ENCODE measurements at regions not wholly inside any gene's neighbourhood (a gene's known extent, or its start where the extent isn't known, plus 50 kb on each side); places are given as distances from the start of the nearest gene placed in this dataset.

- no peak for DNase-seq
These were observed 129.6 kb downstream of the DKK1 start for GRCh38 chr10:52443419-52444388.

- DNase-seq, result no peak
These were observed 132.3 kb downstream of the DKK1 start for GRCh38 chr10:52446391-52446790.

DNA sequence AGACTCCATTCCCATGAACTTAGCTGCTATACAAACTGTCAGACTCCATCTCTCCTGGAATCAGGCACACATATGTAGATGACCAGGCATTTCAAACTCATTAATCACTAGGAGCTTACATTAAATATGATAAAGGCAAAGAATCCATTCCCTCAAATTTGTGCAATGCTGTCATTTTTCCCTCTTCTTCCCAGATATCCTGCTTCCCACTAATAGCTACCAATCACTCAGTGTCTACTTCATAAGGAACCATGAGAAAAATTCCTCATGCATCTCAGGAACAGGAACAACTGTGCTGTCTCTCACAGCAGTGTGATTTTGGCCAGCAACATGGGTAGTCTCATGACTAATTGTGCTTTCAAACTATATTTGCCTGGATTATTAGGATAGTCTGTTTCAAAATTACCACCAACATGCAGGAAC, 133.9 kb downstream of the DKK1 start:
- no peak for DNase-seq

DNA sequence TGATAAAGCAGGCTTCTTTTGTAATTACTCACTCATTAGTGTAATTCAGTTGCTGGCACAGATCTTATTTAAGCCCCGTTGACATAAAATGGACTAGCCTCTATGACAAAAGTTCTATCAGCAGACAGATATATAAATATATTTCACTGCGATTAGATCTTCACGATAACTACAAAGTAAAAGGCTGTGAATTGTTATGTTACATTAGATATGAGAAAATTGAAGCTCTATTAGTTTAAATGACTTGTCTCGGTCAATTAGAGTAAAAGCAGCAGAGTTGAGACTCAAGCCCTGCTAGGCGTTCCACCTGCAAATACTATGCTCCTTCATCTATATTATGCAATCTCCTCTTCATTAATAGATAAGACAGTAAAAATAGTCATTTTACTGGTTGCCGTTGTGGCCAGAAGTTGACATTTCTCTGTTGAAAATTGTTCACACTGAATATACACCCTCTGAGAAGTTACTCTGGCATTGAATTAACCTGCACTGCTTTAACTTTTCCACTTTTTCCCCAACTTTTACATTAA, 136.7 kb downstream of the DKK1 start:
- no peak for DNase-seq

- DNase-seq, result no peak
These were observed 137.7 kb downstream of the DKK1 start for GRCh38 chr10:52451817-52452216.

DNA sequence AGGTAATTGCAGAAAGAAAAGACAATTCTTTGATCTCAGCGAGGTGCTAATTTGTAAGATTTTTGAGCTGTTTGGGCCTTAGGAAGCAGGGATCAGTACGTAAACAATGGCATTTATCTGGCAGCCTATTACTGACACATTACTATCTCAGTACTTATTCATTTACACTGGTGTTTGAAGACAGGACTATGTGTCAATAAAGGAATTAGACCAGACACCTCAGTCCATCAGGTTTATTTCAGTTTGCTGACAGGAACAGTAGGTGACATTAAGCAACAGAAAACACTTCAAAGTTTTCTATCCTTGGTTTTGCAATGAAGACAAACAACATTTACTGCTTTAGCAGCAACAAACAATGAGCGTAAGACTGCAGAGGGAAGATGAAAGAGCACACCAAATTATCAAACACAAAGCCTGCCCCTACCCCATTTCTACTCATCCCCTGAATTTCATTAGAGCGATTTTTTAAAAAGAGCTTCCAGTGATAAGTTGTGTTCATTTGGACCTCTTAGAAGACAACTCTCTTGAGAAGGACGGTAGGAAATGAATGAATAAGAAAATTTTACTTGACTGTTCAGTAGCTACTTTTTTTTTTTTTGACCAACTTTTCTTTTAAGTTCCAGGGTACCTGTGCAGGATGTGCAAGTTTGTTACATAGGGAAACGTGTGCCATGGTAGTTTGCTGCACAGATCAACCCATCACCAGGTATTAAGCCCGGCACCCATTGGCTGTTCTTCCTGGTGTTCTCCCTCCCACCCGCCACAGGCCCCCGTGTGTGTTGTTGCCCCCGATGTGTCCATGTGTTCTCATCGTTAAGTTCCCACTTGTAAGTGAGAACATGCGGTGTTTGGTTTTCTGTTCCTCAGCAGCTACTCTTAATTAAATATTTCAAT, 138.8 kb downstream of the DKK1 start:
- no peak for DNase-seq

GRCh38 chr10:52453501-52453900, 139.4 kb downstream of the DKK1 start:
- no peak for DNase-seq

GRCh38 chr10:52454491-52454890, 140.4 kb downstream of the DKK1 start:
- DNase-seq, result no peak

- DNase-seq, result no peak
These were observed 141.0 kb downstream of the DKK1 start for GRCh38 chr10:52455098-52455497.

DNA sequence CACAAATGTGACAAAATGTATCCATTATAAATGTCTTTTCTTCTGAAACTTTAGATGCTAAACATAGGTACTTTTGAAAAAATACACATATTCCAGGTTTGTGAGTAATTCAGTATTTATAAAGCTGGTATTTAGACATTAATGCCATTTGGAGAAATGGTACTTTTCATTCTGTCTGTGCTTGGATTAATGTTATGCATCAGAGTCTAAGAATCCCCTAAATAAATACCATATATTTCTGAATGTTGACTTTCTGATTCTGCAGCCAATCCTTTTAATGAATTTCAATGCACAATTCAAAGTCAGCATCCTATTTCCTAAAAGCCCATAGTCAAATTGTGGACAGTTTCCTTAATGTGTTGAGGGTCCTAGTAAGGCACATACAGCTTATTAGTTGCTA, 145.0 kb downstream of the DKK1 start:
- DNase-seq, result no peak

GRCh38 chr10:52463826-52464225, 149.7 kb downstream of the DKK1 start:
- DNase-seq, result no peak

- no peak for DNase-seq
These were observed 150.5 kb downstream of the DKK1 start for GRCh38 chr10:52464368-52465124.

DNA sequence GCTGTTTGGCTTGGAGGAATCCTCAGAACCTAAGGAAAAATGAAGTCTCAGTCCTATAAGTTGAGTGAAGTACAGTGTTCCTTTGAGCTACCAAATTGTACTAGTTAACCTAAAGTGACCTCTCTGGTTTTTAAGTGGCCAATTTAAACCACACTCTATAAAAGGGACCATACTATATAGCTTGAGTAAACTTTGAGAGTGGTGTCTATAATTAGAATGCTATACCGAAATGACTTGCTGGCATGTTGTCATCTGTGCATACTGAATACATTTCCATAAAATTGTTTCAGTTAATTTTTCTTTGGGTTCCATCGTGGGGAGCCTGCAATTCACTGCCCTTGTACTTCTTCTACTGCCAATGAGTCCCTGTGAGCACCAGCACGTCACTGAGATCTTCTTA, 151.1 kb downstream of the DKK1 start:
- DNase-seq, result no peak

DNA sequence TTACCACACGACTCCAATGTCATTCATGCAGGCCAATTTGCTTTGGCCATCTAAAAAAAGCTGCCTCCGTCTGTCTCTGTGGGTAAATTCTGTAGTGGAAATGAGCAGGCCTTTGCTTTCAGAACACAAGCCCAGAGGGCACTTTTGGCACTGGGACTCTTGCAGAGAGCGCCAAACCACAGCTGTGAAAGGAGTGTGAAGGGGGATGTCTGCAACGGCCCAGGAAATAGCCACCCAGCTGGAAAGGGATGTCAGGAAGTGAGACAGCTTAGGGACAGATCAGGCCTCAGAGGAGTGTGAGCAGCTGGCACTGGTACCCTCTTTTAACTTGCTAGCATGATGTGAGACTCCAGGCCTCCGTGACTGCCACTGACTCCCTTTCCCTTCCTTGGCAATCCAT, 152.4 kb downstream of the DKK1 start:
- DNase-seq, result no peak

GRCh38 chr10:52469970-52470705, 156.1 kb downstream of the DKK1 start:
- DNase-seq, result no peak

GRCh38 chr10:52472406-52473146, 158.5 kb downstream of the DKK1 start:
- no peak for DNase-seq

- DNase-seq, result no peak
These were observed 160.2 kb downstream of the DKK1 start for GRCh38 chr10:52474265-52474664.

- DNase-seq, result no peak
These were observed 163.2 kb downstream of the DKK1 start for GRCh38 chr10:52477305-52477704.

DNA sequence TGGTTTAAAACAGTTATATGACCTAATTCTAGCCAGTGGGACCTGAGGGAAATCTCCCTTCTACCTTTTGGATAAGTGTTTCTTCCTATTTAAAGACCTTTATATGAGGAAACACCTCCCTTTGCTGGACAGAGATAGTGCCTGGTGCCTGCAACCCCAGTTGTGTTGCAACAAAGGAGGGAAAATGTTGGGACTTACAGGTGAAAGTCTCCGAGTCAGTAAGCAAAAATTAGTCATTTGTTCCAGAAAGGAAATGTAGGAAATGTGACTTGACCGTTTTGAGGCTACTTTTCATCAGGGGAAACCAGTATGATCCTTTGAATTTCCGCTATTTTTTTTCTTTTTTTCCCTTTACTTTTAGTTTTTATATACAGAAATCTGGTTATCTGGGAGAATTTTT, 165.5 kb downstream of the DKK1 start:
- no peak for DNase-seq

- no peak for DNase-seq
These were observed 168.0 kb downstream of the DKK1 start for GRCh38 chr10:52481986-52482555.

- DNase-seq, result no peak
These were observed 169.5 kb downstream of the DKK1 start for GRCh38 chr10:52483587-52483986.

Measured in hematopoietic multipotent progenitor cell treated with erythropoietin and hydrocortisone succinate and interleukin-3 and kit ligand, for 8 days (in vitro differentiated cells).